C4-2B (cell line): ENCODE measurements at regions not wholly inside any gene's neighbourhood (a gene's known extent, or its start where the extent isn't known, plus 50 kb on each side); places are given as distances from the start of the nearest gene placed in this dataset.

Source experiments
- CTCF ChIP-seq: fragments of 450-650 bp; conservative IDR thresholded peaks from 2 replicates; pipeline ENCODE4 v1.5.1; 2017; ENCODE audit warnings: mild to moderate bottlenecking
- ZFX ChIP-seq: fragments of 450-650 bp; IDR thresholded peaks from 2 replicates; pipeline ENCODE4 v1.6.1; 2017

GRCh38 chr2:67095121-67095520, 302.0 kb upstream of the ETAA1 start:
- TF ChIP-seq CTCF (no peak), ZFX (no peak)
